HCT116 (cell line): ENCODE measurements at regions not wholly inside any gene's neighbourhood (a gene's known extent, or its start where the extent isn't known, plus 50 kb on each side); places are given as distances from the start of the nearest gene placed in this dataset.

ENCODE experiments used
- ATAC-seq: fragments of 200-7000 bp; cut with Tn5 transposase; 2 replicates; pipeline ENCODE4 v1.9.1; 2020; ENCODE audit warnings: mild to moderate bottlenecking, moderate library complexity
- BruUV-seq: library from RNA; stranded (reverse); fragments of 400-500 nt; replicated peaks from 2 replicates; lab custom pipeline; 2021; lab: Mats Ljungman, UMichigan
- CTCF ChIA-PET: fragments of 300-600 bp; sonication (Branson Sonifier 250); formaldehyde crosslinking; loops from one replicate; lab custom pipeline; 2021; ENCODE audit warnings: antibody characterized with exemption; lab: Charles Lee
- POLR2A ChIA-PET: fragments of 300-600, 350-600 bp; sonication (Branson Sonifier 250); formaldehyde crosslinking; loops from one replicate; lab custom pipeline; 2021; ENCODE audit warnings: antibody characterized with exemption; lab: Charles Lee
- RAD21 ChIA-PET, 2 experiments: fragments of 300-600 bp; sonication (Branson Sonifier 250); formaldehyde crosslinking; loops; one replicate each; lab custom pipeline; 2023; ENCODE audit warnings: low total read pairs in 2 of 2; ENCODE audit not compliant: uncharacterized antibody in 2 of 2, unreplicated experiment in 2 of 2, low non-redundant PET in 1 of 2; lab: Charles Lee
- DNase-seq: peaks from one replicate; pipeline ENCODE4 v3.0.0-alpha.2; 2010; ENCODE audit warnings: low read depth, low spot score
- H2AFZ ChIP-seq: fragments of 200-600 bp; shearing (Covaris generic), sonication (generic); 2 replicates; pipeline ENCODE4 v1.6.1; 2017; ENCODE audit warnings: low read depth, mixed run types, mixed read lengths, antibody characterized with exemption, low read length; ENCODE audit not compliant: poor library complexity, severe bottlenecking
- H3K27ac ChIP-seq: 2 replicates; pipeline ENCODE4 v1.5.1; 2012; ENCODE audit warnings: low read depth, low read length
- H3K27me3 ChIP-seq: fragments of 200-600 bp; sonication (generic); 2 replicates; pipeline ENCODE4 v1.6.1; 2016; ENCODE audit warnings: mixed run types, low read length, mixed read lengths; ENCODE audit not compliant: insufficient read depth
- H3K36me3 ChIP-seq, 2 experiments: fragments of 200-500 bp in 1 of 2; fragments of 200-600 bp in 1 of 2; sonication (Bioruptor generic) in 1 of 2; sonication (generic) in 1 of 2; 2 replicates each; pipeline versions ENCODE4 v1.5.1 to v1.6.1; 2014 to 2016; ENCODE audit warnings: low read length in 2 of 2, inconsistent platforms in 1 of 2, mixed read lengths in 1 of 2, mixed run types in 1 of 2; ENCODE audit not compliant: insufficient read depth in 2 of 2, control insufficient read depth in 1 of 2
- H3K4me1 ChIP-seq, 2 experiments: fragments of 200-600 bp in 1 of 2; sonication (generic) in 1 of 2; 2 replicates each; pipeline versions ENCODE4 v1.5.1 to v1.6.1; 2012 to 2017; ENCODE audit warnings: low read length in 2 of 2, inconsistent platforms in 1 of 2, mild to moderate bottlenecking in 1 of 2, mixed read lengths in 1 of 2, mixed run types in 1 of 2, moderate library complexity in 1 of 2; ENCODE audit not compliant: insufficient read depth in 2 of 2, control insufficient read depth in 1 of 2
- H3K4me2 ChIP-seq: fragments of 200-600 bp; sonication (generic); 2 replicates; pipeline ENCODE4 v1.6.1; 2017; ENCODE audit warnings: mixed run types, low read length, mixed read lengths
- H3K4me3 ChIP-seq, 2 experiments: fragments of 200-600 bp in 1 of 2; sonication (generic) in 1 of 2; replicated peaks in 1 of 2; 2 replicates each; pipeline ENCODE4 v1.5.1; 2011 to 2016; ENCODE audit warnings: low read length in 2 of 2, control low read depth in 1 of 2, low read depth in 1 of 2, mild to moderate bottlenecking in 1 of 2, mixed read lengths in 1 of 2, mixed run types in 1 of 2
- H3K79me2 ChIP-seq: fragments of 200-600 bp; sonication (generic); 2 replicates; pipeline ENCODE4 v1.6.1; 2017; ENCODE audit warnings: mild to moderate bottlenecking, mixed run types, low read length, moderate library complexity, mixed read lengths; ENCODE audit not compliant: insufficient read depth
- H3K9ac ChIP-seq: fragments of 200-600 bp; sonication (generic); 2 replicates; pipeline ENCODE4 v1.6.1; 2016; ENCODE audit warnings: low read length, mixed read lengths
- H3K9me2 ChIP-seq: fragments of 200-600 bp; sonication (generic), shearing (Covaris generic); 2 replicates; pipeline ENCODE4 v1.6.1; 2017; ENCODE audit warnings: mixed run types, mild to moderate bottlenecking, moderate library complexity; ENCODE audit not compliant: insufficient read depth
- H3K9me3 ChIP-seq, 2 experiments: fragments of 200-500 bp in 1 of 2; fragments of 200-600 bp in 1 of 2; sonication (Bioruptor generic) in 1 of 2; sonication (generic) in 1 of 2; 2 replicates each; pipeline ENCODE4 v1.6.1; 2014 to 2017; ENCODE audit warnings: low read length in 2 of 2, mixed read lengths in 2 of 2, inconsistent platforms in 1 of 2, low read depth in 1 of 2, mild to moderate bottlenecking in 1 of 2, mixed run types in 1 of 2, moderate library complexity in 1 of 2; ENCODE audit not compliant: control insufficient read depth in 1 of 2, insufficient read depth in 1 of 2
- H4K20me1 ChIP-seq: fragments of 200-600 bp; sonication (generic), shearing (Covaris generic); 2 replicates; pipeline ENCODE4 v1.6.1; 2017; ENCODE audit warnings: mixed run types, mild to moderate bottlenecking, moderate library complexity; ENCODE audit not compliant: insufficient read depth
- CBX3 ChIP-seq: IDR thresholded peaks from 2 replicates; pipeline ENCODE4 v1.6.1; 2012; ENCODE audit warnings: low read depth
- CEBPB ChIP-seq: IDR thresholded peaks from 2 replicates; pipeline ENCODE4 v1.6.1; 2012; ENCODE audit warnings: low read depth
- EGR1 ChIP-seq: IDR thresholded peaks from 2 replicates; pipeline ENCODE4 v1.6.1; 2012; ENCODE audit warnings: low read depth
- ELF1 ChIP-seq: IDR thresholded peaks from 2 replicates; pipeline ENCODE4 v1.6.1; 2012; ENCODE audit warnings: low read depth, borderline replicate concordance
- FOSL1 ChIP-seq: IDR thresholded peaks from 2 replicates; pipeline ENCODE4 v1.6.1; 2012; ENCODE audit warnings: low read depth
- POLR2A ChIP-seq: IDR thresholded peaks from 2 replicates; pipeline ENCODE4 v1.7.0; 2011; ENCODE audit warnings: borderline replicate concordance; ENCODE audit not compliant: insufficient read depth, insufficient read length; ENCODE audit errors: extremely low read depth
- POLR2AphosphoS5 ChIP-seq: IDR thresholded peaks from 2 replicates; pipeline ENCODE4 v1.6.1; 2011; ENCODE audit warnings: mild to moderate bottlenecking, low read depth, low read length, moderate library complexity
- REST ChIP-seq: IDR thresholded peaks from 2 replicates; pipeline ENCODE4 v1.6.1; 2012; ENCODE audit warnings: low read depth
- SRF ChIP-seq: IDR thresholded peaks from 2 replicates; pipeline ENCODE4 v1.6.1; 2012; ENCODE audit warnings: low read depth
- ZBTB33 ChIP-seq: IDR thresholded peaks from 2 replicates; pipeline ENCODE4 v1.6.1; 2011; ENCODE audit warnings: mild to moderate bottlenecking, low read length, moderate library complexity; ENCODE audit not compliant: insufficient replicate concordance; ENCODE audit errors: extremely low read depth
- ZFX ChIP-seq: fragments of 450-650 bp; IDR thresholded peaks from 2 replicates; pipeline ENCODE4 v1.6.1; 2017
- ZNF274 ChIP-seq: fragments of 200-500 bp; sonication (Bioruptor generic); IDR thresholded peaks from 2 replicates; pipeline ENCODE4 v1.6.1; 2014; ENCODE audit warnings: mild to moderate bottlenecking, low read depth, low read length, inconsistent platforms
- intact Hi-C: fragments of 100-400 bp; cut with micrococcal nuclease; formaldehyde crosslinking; loops from 2 replicates; pipeline ENCODE4 v1.10.0; 2022
- TF ChIP-seq, protein P1 (sequence below): IDR thresholded peaks from 2 replicates; pipeline ENCODE4 v1.6.1; 2012

GRCh38 chr2:63778391-63778790 is 63.3 kb upstream of the UGP2 start (continued):
- TF ChIP-seq SRF = no peak
- TF ChIP-seq REST = no peak
- TF ChIP-seq ELF1 = no peak
- TF ChIP-seq FOSL1 = no peak
- TF ChIP-seq CBX3 = no peak

DNA sequence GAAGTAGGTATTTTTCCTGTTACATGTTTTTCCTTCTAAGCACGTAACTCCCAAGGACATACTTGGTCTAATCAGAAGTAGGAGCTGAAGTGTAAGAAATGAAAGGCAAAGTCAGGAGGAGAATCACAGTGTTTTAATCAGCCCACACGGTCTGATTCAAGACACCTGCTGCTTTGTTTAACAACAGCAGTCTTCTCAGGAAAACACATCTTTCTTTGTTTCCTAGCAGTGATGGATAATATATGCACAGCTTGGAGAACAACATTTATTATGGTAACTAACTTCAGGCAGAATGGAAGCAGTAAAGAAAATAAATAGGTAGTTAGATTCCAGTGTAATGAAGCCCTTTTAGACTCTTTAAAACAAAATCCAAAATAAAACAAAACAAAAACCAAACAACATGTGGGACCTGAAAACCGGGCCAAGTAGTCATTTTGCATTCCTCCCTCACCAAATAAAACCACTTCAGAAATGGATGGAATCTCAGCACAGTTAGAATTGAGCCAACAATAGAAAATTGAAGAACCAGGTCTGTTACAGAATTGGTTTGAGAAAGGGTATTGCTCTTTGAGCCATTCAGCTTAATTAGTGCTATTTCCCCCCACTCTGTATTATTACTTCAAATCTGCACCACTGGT is 61.1 kb upstream of the UGP2 start:
- BruUV-seq = no TSS peak
- Histone ChIP-seq H3K4me1 (no peaks in the 10 kb centered on the region), H2AFZ (no peak overlapping the region), H3K9ac (no peak overlapping the region), H3K36me3 (no peaks in the 10 kb centered on the region), H3K27me3 (no peaks in the 10 kb centered on the region; the same call in 1 of the 2 replicates), H3K79me2 (no peaks in the 10 kb centered on the region), H3K27ac (no peak overlapping the region), H3K4me3 (no peak overlapping the region), H3K9me3 (no peaks in the 10 kb centered on the region), H3K4me2 (no peak overlapping the region), H3K9me2 (no peaks in the 10 kb centered on the region), H4K20me1 (no peaks in the 10 kb centered on the region)
- POLR2A ChIA-PET = no interaction called here
- intact Hi-C loops = no loop called here
- CTCF ChIA-PET = no interaction called here
- DNase-seq (no peak), ATAC-seq (no peak)
- TF ChIP-seq EGR1 (no peak), ZNF274 (no peak), POLR2AphosphoS5 (no peak), ZFX (no peak), SRF (no peak), POLR2A (no peak), ZBTB33 (no peak), CEBPB (no peak)
- TF ChIP-seq, protein P1, sequence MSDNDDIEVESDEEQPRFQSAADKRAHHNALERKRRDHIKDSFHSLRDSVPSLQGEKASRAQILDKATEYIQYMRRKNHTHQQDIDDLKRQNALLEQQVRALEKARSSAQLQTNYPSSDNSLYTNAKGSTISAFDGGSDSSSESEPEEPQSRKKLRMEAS = no peak
- RAD21 ChIA-PET = interaction anchor here in 1 of 2 experiments (0.6 kb wide), 1 partner anchor 81 kb away, joined by 4 read pairs; no protein-coding TSS in a partner anchor
